GM12878 (cell line): ENCODE measurements at regions not wholly inside any gene's neighbourhood (a gene's known extent, or its start where the extent isn't known, plus 50 kb on each side); places are given as distances from the start of the nearest gene placed in this dataset.

Experiments
- ATAC-seq: fragments of 200-7000 bp; cut with Tn5 transposase; 3 replicates; pipeline ENCODE4 v1.9.1; 2020; ENCODE audit warnings: mild to moderate bottlenecking, moderate library complexity
- BruUV-seq: library from RNA; stranded (reverse); fragments of 400-500 nt; replicated peaks from 2 replicates; lab custom pipeline; 2021; lab: Mats Ljungman, UMichigan
- CTCF ChIA-PET: fragments of 300-600 bp; sonication (Branson Sonifier 250); formaldehyde crosslinking; extraction: SDS; loops from one replicate; lab custom pipeline; 2021; ENCODE audit warnings: inconsistent platforms; lab: Yijun Ruan, JAX
- POLR2A ChIA-PET: fragments of 350-600 bp; formaldehyde crosslinking; extraction: SDS; loops from one replicate; lab custom pipeline; 2021; ENCODE audit warnings: inconsistent platforms; lab: Charles Lee
- RAD21 ChIA-PET: fragments of 300-600 bp; sonication (Branson Sonifier 250); formaldehyde crosslinking; loops from one replicate; lab custom pipeline; 2023; ENCODE audit warnings: antibody characterized with exemption; ENCODE audit not compliant: unreplicated experiment; lab: Charles Lee
- SMC1A ChIA-PET: fragments of 300-600 bp; sonication (Branson Sonifier 250); formaldehyde crosslinking; loops from one replicate; lab custom pipeline; 2023; ENCODE audit not compliant: unreplicated experiment, uncharacterized antibody; lab: Charles Lee
- DNase-seq: peaks from one replicate; pipeline ENCODE4 v3.0.0-alpha.2; 2011; ENCODE audit warnings: low read depth, low spot score
- FAIRE-seq: peaks from 3 replicates; lab custom pipeline; 2011; peaks lifted over from hg19 to GRCh38; lab: Jason Lieb, UNC
- H2AFZ ChIP-seq: 2 replicates; pipeline ENCODE4 v1.6.0; 2011; ENCODE audit warnings: low read depth, low read length, control low read depth; ENCODE audit not compliant: control insufficient read depth
- H3K27ac ChIP-seq: 2 replicates; pipeline ENCODE4 v1.5.1; 2011; ENCODE audit warnings: control low read depth; ENCODE audit not compliant: control insufficient read depth, insufficient read depth
- H3K27me3 ChIP-seq, 2 experiments: replicated peaks in 1 of 2; 2 replicates each; pipeline versions ENCODE4 v1.6.0 to v1.6.1; 2011; ENCODE audit warnings: low read length in 1 of 2; ENCODE audit not compliant: control insufficient read depth in 2 of 2, insufficient read depth in 2 of 2
- H3K36me3 ChIP-seq, 2 experiments: 2 replicates each; pipeline ENCODE4 v1.5.1; 2011; ENCODE audit warnings: low read length in 1 of 2; ENCODE audit not compliant: control insufficient read depth in 2 of 2, insufficient read depth in 2 of 2
- H3K4me1 ChIP-seq: 2 replicates; pipeline ENCODE4 v1.6.1; 2011; ENCODE audit warnings: mild to moderate bottlenecking, low read length, moderate library complexity, mixed read lengths; ENCODE audit not compliant: control insufficient read depth, insufficient read depth
- H3K4me2 ChIP-seq: 2 replicates; pipeline ENCODE4 v1.6.0; 2011; ENCODE audit warnings: control low read depth; ENCODE audit not compliant: control insufficient read depth, insufficient read depth
- H3K4me3 ChIP-seq: fragments of 200-600 bp; sonication (generic); 2 replicates; pipeline ENCODE4 v1.5.1; 2016
- H3K79me2 ChIP-seq: 2 replicates; pipeline ENCODE4 v1.6.0; 2011; ENCODE audit warnings: low read length; ENCODE audit not compliant: control insufficient read depth, insufficient read depth
- H3K9ac ChIP-seq: 2 replicates; pipeline ENCODE4 v1.8.0; 2011; ENCODE audit warnings: low read length, control low read depth, mixed read lengths; ENCODE audit not compliant: control insufficient read depth, insufficient read depth
- H3K9me3 ChIP-seq: replicated peaks from 3 replicates; pipeline ENCODE4 v1.5.1; 2011; ENCODE audit warnings: mild to moderate bottlenecking, low read length; ENCODE audit not compliant: control insufficient read depth, insufficient read depth
- H4K20me1 ChIP-seq: 2 replicates; pipeline ENCODE4 v1.6.0; 2011; ENCODE audit not compliant: control insufficient read depth, insufficient read depth
- ATF2 ChIP-seq: IDR thresholded peaks from 2 replicates; pipeline ENCODE4 v1.6.1; 2012; ENCODE audit warnings: low read length, inconsistent platforms
- CBX5 ChIP-seq: sonication (generic); IDR thresholded peaks from 2 replicates; pipeline ENCODE4 v1.6.1; 2016; ENCODE audit warnings: low read depth, moderate library complexity, mild to moderate bottlenecking, inconsistent platforms
- CUX1 ChIP-seq: IDR thresholded peaks from 2 replicates; pipeline ENCODE4 v1.6.1; 2012; ENCODE audit warnings: improper control_type of control experiment, low read depth, low read length; ENCODE audit not compliant: insufficient replicate concordance
- EGR1 ChIP-seq, 2 experiments: IDR thresholded peaks; 1 replicate in 1 of 2; 2 replicates in 1 of 2; pipeline ENCODE4 v1.6.1; 2011 to 2012; ENCODE audit warnings: low read depth in 2 of 2, low read length in 2 of 2, borderline replicate concordance in 1 of 2, mild to moderate bottlenecking in 1 of 2, moderate library complexity in 1 of 2
- FOXM1 ChIP-seq: IDR thresholded peaks from 2 replicates; pipeline ENCODE4 v1.6.1; 2012; ENCODE audit warnings: low read depth, mild to moderate bottlenecking, inconsistent platforms, low read length, moderate library complexity
- GATAD2B ChIP-seq: fragments of 450-650 bp; conservative IDR thresholded peaks from 2 replicates; pipeline ENCODE4 v1.6.1; 2017; ENCODE audit warnings: low read depth, mild to moderate bottlenecking, moderate library complexity
- HDGF ChIP-seq: fragments of 450-650 bp; IDR thresholded peaks from 2 replicates; pipeline ENCODE4 v1.6.1; 2016; ENCODE audit warnings: antibody characterized with exemption
- KLF5 ChIP-seq: fragments of 450-650 bp; IDR thresholded peaks from 2 replicates; pipeline ENCODE4 v1.6.1; 2014; ENCODE audit warnings: mild to moderate bottlenecking; ENCODE audit not compliant: partially characterized antibody
- MTA3 ChIP-seq: IDR thresholded peaks from 2 replicates; pipeline ENCODE4 v1.6.1; 2012; ENCODE audit warnings: low read length, inconsistent platforms, borderline replicate concordance
- RFX5 ChIP-seq: IDR thresholded peaks from 2 replicates; pipeline ENCODE4 v1.6.1; 2011; ENCODE audit warnings: low read depth, low read length, improper control_type of control experiment
- SREBF2 ChIP-seq: IDR thresholded peaks from 2 replicates; pipeline ENCODE4 v1.6.1; 2012; ENCODE audit warnings: mild to moderate bottlenecking, low read length
- TBL1XR1 ChIP-seq: IDR thresholded peaks from 2 replicates; pipeline ENCODE4 v1.6.1; 2012; ENCODE audit warnings: low read depth, low read length, improper control_type of control experiment
- WGBS: methylation state at CpG from one replicate; pipeline ENCODE4 v1.1.6; 2016; ENCODE audit warnings: low lambda C conversion rate; ENCODE audit not compliant: insufficient replicate concordance, insufficient coverage; ENCODE audit errors: missing lambda C conversion rate; 5-methylcytosine and 5-hydroxymethylcytosine counted together
- in situ Hi-C: fragments of 300-500 bp; cut with MboI; formaldehyde crosslinking; loops from 9 replicates; pipeline ENCODE4 v1.14.3; 2018; ENCODE audit warnings: mixed read lengths
- intact Hi-C: fragments of 100-400 bp; cut with micrococcal nuclease; formaldehyde crosslinking; loops from one replicate; pipeline ENCODE4 v1.14.2; 2022; ENCODE audit not compliant: unreplicated experiment

GRCh38 chr5:29079771-29080170, 2041.4 kb upstream of the CDH9 start:
- ATAC-seq, result peak; percentile 44; the same call in 1 of the 3 replicates
- no peak for DNase-seq
- H3K36me3 ChIP-seq, result no peaks in the 10 kb centered on the region
- 19% methylated on average over 3 of the region's 3 CpGs for WGBS
- no peak overlapping the region for H2AFZ ChIP-seq
- POLR2A ChIA-PET, result no interaction called here
- intact Hi-C loops (no loop called here), in situ Hi-C loops (no loop called here)
- CTCF ChIA-PET, result interaction anchor here (0.9 kb wide), 1 partner anchor 64 kb away, joined by 3 read pairs; no protein-coding TSS in a partner anchor
- no peaks in the 10 kb centered on the region for H3K4me1 ChIP-seq
- H3K9ac ChIP-seq, result no peak overlapping the region
- SMC1A ChIA-PET, result interaction anchor here (1.2 kb wide), 1 partner anchor 52 kb away, joined by 4 read pairs; no protein-coding TSS in a partner anchor
- RAD21 ChIA-PET, result no interaction called here
- no peaks in the 10 kb centered on the region for H3K79me2 ChIP-seq
- no peaks in the 10 kb centered on the region for H4K20me1 ChIP-seq
- no peaks in the 10 kb centered on the region for H3K9me3 ChIP-seq
- no peak overlapping the region for H3K4me2 ChIP-seq
- no peak for FAIRE-seq
- H3K27ac ChIP-seq, result no peak overlapping the region
- H3K4me3 ChIP-seq, result no peak overlapping the region
- no peaks in the 10 kb centered on the region for H3K27me3 ChIP-seq
- TF ChIP-seq EGR1 (IDR thresholded peaks at IDR 0.05; ENCODE audit: borderline replicate concordance in 1 of 2, low read depth in 2 of 2, low read length in 2 of 2), result no peak
- no peak for TF ChIP-seq CBX5
- no TSS peak for BruUV-seq

GRCh38 chr5:29077451-29077850, 2039.1 kb upstream of the CDH9 start:
- 7% methylated on average over 5 of the region's 5 CpGs for WGBS
- H3K9ac ChIP-seq, result no peak overlapping the region
- no peaks in the 10 kb centered on the region for H4K20me1 ChIP-seq
- no peaks in the 10 kb centered on the region for H3K79me2 ChIP-seq
- no TSS peak for BruUV-seq
- DNase-seq (no peak), FAIRE-seq (no peak), ATAC-seq (no peak)
- H3K9me3 ChIP-seq, result no peaks in the 10 kb centered on the region
- intact Hi-C loops, result no loop called here
- ChIA-PET CTCF (no interaction called here), POLR2A (no interaction called here), SMC1A (no interaction called here), RAD21 (no interaction called here)
- in situ Hi-C loops, result no loop called here
- H2AFZ ChIP-seq, result no peak overlapping the region
- H3K4me2 ChIP-seq, result no peak overlapping the region
- no peaks in the 10 kb centered on the region for H3K36me3 ChIP-seq
- H3K4me1 ChIP-seq, result no peaks in the 10 kb centered on the region
- H3K4me3 ChIP-seq, result no peak overlapping the region
- no peaks in the 10 kb centered on the region for H3K27me3 ChIP-seq
- no peak overlapping the region for H3K27ac ChIP-seq
- TF ChIP-seq CUX1 (no peak), SREBF2 (no peak), ATF2 (no peak), MTA3 (no peak), HDGF (no peak), TBL1XR1 (no peak), KLF5 (no peak), GATAD2B (no peak), RFX5 (no peak), FOXM1 (no peak)
